Gastrocnemius medialis (tissue), 4 donors: ENCODE measurements at regions not wholly inside any gene's neighbourhood (a gene's known extent, or its start where the extent isn't known, plus 50 kb on each side); places are given as distances from the start of the nearest gene placed in this dataset.

Experiments used
- POLR2A ChIP-seq, 2 donors: fragments of 450-650 bp; IDR thresholded peaks; one replicate each; pipeline ENCODE4 v1.6.1; 2017; ENCODE audit warnings: antibody characterized with exemption in 2 of 2, mild to moderate bottlenecking in 2 of 2, moderate library complexity in 2 of 2
- TF ChIP-seq, protein P1 (sequence below), 5 experiments: fragments of 450-650 bp in 3 of 5; fragments of 200-600 bp in 2 of 5; sonication (generic) in 2 of 5; IDR thresholded peaks in 4 of 5; conservative IDR thresholded peaks in 1 of 5; 1 replicate in 4 of 5; 2 replicates in 1 of 5; pipeline ENCODE4 v1.5.1; 2016 to 2019; ENCODE audit warnings: antibody characterized with exemption in 5 of 5, mild to moderate bottlenecking in 3 of 5, moderate library complexity in 3 of 5

DNA sequence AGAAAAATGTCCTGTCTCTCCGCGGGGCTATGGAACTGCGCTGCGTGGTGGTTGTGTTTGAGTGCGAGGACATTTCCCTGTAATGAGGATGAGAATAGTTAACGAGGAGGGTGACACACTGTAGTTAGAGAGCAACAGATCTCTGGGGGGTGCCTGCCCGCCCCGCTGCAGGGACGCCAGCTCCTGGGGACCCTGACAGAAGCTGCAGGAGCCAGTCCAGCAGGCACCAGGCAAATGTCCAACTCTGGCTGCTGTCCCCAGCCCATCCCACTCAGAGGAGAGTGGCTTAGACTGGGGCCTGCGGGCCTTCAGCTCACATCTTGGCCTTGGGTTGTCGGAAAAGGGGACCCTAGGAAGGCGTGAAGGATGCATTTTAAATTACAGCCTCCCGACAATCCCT lies 92.9 kb upstream of the FOXP4 start:
- TF ChIP-seq, protein P1, sequence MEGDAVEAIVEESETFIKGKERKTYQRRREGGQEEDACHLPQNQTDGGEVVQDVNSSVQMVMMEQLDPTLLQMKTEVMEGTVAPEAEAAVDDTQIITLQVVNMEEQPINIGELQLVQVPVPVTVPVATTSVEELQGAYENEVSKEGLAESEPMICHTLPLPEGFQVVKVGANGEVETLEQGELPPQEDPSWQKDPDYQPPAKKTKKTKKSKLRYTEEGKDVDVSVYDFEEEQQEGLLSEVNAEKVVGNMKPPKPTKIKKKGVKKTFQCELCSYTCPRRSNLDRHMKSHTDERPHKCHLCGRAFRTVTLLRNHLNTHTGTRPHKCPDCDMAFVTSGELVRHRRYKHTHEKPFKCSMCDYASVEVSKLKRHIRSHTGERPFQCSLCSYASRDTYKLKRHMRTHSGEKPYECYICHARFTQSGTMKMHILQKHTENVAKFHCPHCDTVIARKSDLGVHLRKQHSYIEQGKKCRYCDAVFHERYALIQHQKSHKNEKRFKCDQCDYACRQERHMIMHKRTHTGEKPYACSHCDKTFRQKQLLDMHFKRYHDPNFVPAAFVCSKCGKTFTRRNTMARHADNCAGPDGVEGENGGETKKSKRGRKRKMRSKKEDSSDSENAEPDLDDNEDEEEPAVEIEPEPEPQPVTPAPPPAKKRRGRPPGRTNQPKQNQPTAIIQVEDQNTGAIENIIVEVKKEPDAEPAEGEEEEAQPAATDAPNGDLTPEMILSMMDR (IDR thresholded peaks at IDR 0.05 in 4 of 5, conservative IDR thresholded peaks at IDR 0.05 in 1 of 5), result no peak
- no peak for TF ChIP-seq POLR2A (IDR thresholded peaks at IDR 0.05)
